HG03342 (cell line): ENCODE measurements at regions not wholly inside any gene's neighbourhood (a gene's known extent, or its start where the extent isn't known, plus 50 kb on each side); places are given as distances from the start of the nearest gene placed in this dataset.

Source experiments
- ATAC-seq: cut with Tn5 transposase; IDR thresholded peaks from one replicate; pipeline ENCODE4 v1.9.1; 2021; ENCODE audit warnings: mild to moderate bottlenecking, moderate library complexity; ENCODE audit not compliant: unreplicated experiment

- ATAC-seq = no peak
Measured at GRCh38 chr10:83921984-83922860, 217.1 kb upstream of the GHITM start.

GRCh38 chr10:83925133-83925532 lies 214.2 kb upstream of the GHITM start:
- ATAC-seq = no peak

GRCh38 chr10:83926606-83927005 lies 212.7 kb upstream of the GHITM start:
- no peak for ATAC-seq

GRCh38 chr10:83927166-83927565 lies 212.1 kb upstream of the GHITM start:
- no peak for ATAC-seq

- no peak for ATAC-seq
Measured at GRCh38 chr10:83929399-83929798, 209.9 kb upstream of the GHITM start.

GRCh38 chr10:83931669-83932068 lies 207.6 kb upstream of the GHITM start:
- ATAC-seq = no peak

- no peak for ATAC-seq
Measured at GRCh38 chr10:83932245-83932644, 207.1 kb upstream of the GHITM start.

GRCh38 chr10:83934062-83934461 lies 205.2 kb upstream of the GHITM start:
- no peak for ATAC-seq

- no peak for ATAC-seq
Measured at GRCh38 chr10:83934641-83935338, 204.5 kb upstream of the GHITM start.

GRCh38 chr10:83935339-83935736 lies 204.0 kb upstream of the GHITM start:
- ATAC-seq = no peak

- ATAC-seq = no peak
Measured at GRCh38 chr10:83935911-83936310, 203.4 kb upstream of the GHITM start.

- ATAC-seq = no peak
Measured at GRCh38 chr10:83937161-83937560, 202.1 kb upstream of the GHITM start.

- ATAC-seq = no peak
Measured at GRCh38 chr10:83937826-83938225, 201.5 kb upstream of the GHITM start.

GRCh38 chr10:83941189-83941588 lies 198.1 kb upstream of the GHITM start:
- no peak for ATAC-seq

GRCh38 chr10:83942410-83942809 lies 196.9 kb upstream of the GHITM start:
- ATAC-seq = no peak

GRCh38 chr10:83943049-83943448 lies 196.3 kb upstream of the GHITM start:
- ATAC-seq = no peak

- no peak for ATAC-seq
Measured at GRCh38 chr10:83943920-83944319, 195.4 kb upstream of the GHITM start.

GRCh38 chr10:83945982-83946718 lies 193.2 kb upstream of the GHITM start:
- ATAC-seq = no peak

GRCh38 chr10:83952314-83952713 lies 187.0 kb upstream of the GHITM start:
- ATAC-seq = no peak

- ATAC-seq = no peak
Measured at GRCh38 chr10:83953589-83953988, 185.7 kb upstream of the GHITM start.

GRCh38 chr10:83954193-83954799 lies 185.0 kb upstream of the GHITM start:
- no peak for ATAC-seq
